Endothelial cell of umbilical vein (primary cell): ENCODE measurements at regions not wholly inside any gene's neighbourhood (a gene's known extent, or its start where the extent isn't known, plus 50 kb on each side); places are given as distances from the start of the nearest gene placed in this dataset.

Experiments
- BruUV-seq: library from RNA; stranded (reverse); fragments of 400-500 nt; replicated peaks from 2 replicates; lab custom pipeline; 2021; lab: Mats Ljungman, UMichigan
- CTCF ChIA-PET: fragments of 300-600, 350-600 bp; sonication (Branson Sonifier 250); formaldehyde crosslinking; loops from one replicate; lab custom pipeline; 2021; ENCODE audit warnings: antibody characterized with exemption, inconsistent platforms; lab: Charles Lee
- POLR2A ChIA-PET: fragments of 300-600, 350-600 bp; sonication (Branson Sonifier 250); formaldehyde crosslinking; loops from one replicate; lab custom pipeline; 2021; ENCODE audit warnings: antibody characterized with exemption, inconsistent platforms; lab: Charles Lee
- DNase-seq: peaks from one replicate; pipeline ENCODE4 v3.0.0-alpha.2; 2011; ENCODE audit warnings: low read depth, low spot score
- FAIRE-seq: peaks from 2 replicates; lab custom pipeline; 2011; peaks lifted over from hg19 to GRCh38; lab: Jason Lieb, UNC
- H2AFZ ChIP-seq: 2 replicates; pipeline ENCODE4 v1.6.0; 2012; ENCODE audit warnings: low read depth, low read length, control low read depth, inconsistent platforms
- H3K27ac ChIP-seq: 2 replicates; pipeline ENCODE4 v1.5.1; 2011; ENCODE audit warnings: low read depth, mild to moderate bottlenecking, control low read depth, low read length, moderate library complexity; ENCODE audit not compliant: insufficient read depth
- H3K27me3 ChIP-seq, 2 experiments: 2 replicates each; pipeline versions ENCODE4 v1.6.0 to v1.6.1; 2011; ENCODE audit warnings: low read length in 2 of 2, mixed read lengths in 1 of 2; ENCODE audit not compliant: control insufficient read depth in 2 of 2, insufficient read depth in 2 of 2
- H3K36me3 ChIP-seq, 2 experiments: 2 replicates in 1 of 2; 3 replicates in 1 of 2; pipeline ENCODE4 v1.5.1; 2011; ENCODE audit warnings: low read length in 2 of 2, mild to moderate bottlenecking in 1 of 2, moderate library complexity in 1 of 2; ENCODE audit not compliant: control insufficient read depth in 2 of 2, insufficient read depth in 2 of 2; ENCODE audit errors: extremely low read depth in 1 of 2
- H3K4me1 ChIP-seq: 3 replicates; pipeline ENCODE4 v1.5.1; 2011; ENCODE audit warnings: mild to moderate bottlenecking, low read length; ENCODE audit not compliant: control insufficient read depth, insufficient read depth; ENCODE audit errors: extremely low read depth
- H3K4me2 ChIP-seq: 2 replicates; pipeline ENCODE4 v1.6.1; 2011; ENCODE audit warnings: low read length, control low read depth, mixed read lengths; ENCODE audit not compliant: insufficient read depth
- H3K4me3 ChIP-seq, 3 experiments: fragments of 200-600 bp in 1 of 3; sonication (generic), shearing (Covaris generic) in 1 of 3; replicated peaks in 1 of 3; 2 replicates each; pipeline ENCODE4 v1.5.1; 2011 to 2016; ENCODE audit warnings: control low read depth in 3 of 3, low read length in 3 of 3, mild to moderate bottlenecking in 2 of 3, inconsistent platforms in 1 of 3, low read depth in 1 of 3, moderate library complexity in 1 of 3; ENCODE audit not compliant: insufficient read depth in 1 of 3
- H3K79me2 ChIP-seq: 2 replicates; pipeline ENCODE4 v1.6.0; 2012; ENCODE audit warnings: low read length, inconsistent platforms; ENCODE audit not compliant: control insufficient read depth, insufficient read depth
- H3K9ac ChIP-seq: replicated peaks from 2 replicates; pipeline ENCODE3; 2011; ENCODE audit warnings: low read length, control low read depth; ENCODE audit not compliant: insufficient read depth; ENCODE audit errors: extremely low read depth
- H3K9me1 ChIP-seq: replicated peaks from 3 replicates; pipeline ENCODE4 v1.6.0; 2011; ENCODE audit warnings: mild to moderate bottlenecking, low read length; ENCODE audit not compliant: control insufficient read depth, insufficient read depth; ENCODE audit errors: extremely low read depth
- H3K9me3 ChIP-seq: replicated peaks from 2 replicates; pipeline ENCODE4 v1.5.1; 2012; ENCODE audit warnings: low read length, inconsistent platforms; ENCODE audit not compliant: control insufficient read depth, insufficient read depth
- H4K20me1 ChIP-seq: replicated peaks from 2 replicates; pipeline ENCODE3; 2011; ENCODE audit warnings: mild to moderate bottlenecking, low read length; ENCODE audit not compliant: control insufficient read depth, insufficient read depth; ENCODE audit errors: extremely low read depth
- EZH2 ChIP-seq: IDR thresholded peaks from 2 replicates; pipeline ENCODE4 v1.6.1; 2012; ENCODE audit warnings: borderline replicate concordance, low read depth, mild to moderate bottlenecking, moderate library complexity, low read length, inconsistent platforms; ENCODE audit not compliant: severe bottlenecking
- GATA2 ChIP-seq: IDR thresholded peaks from 2 replicates; pipeline ENCODE4 v1.7.0; 2011; ENCODE audit warnings: low read depth, mild to moderate bottlenecking, moderate library complexity, mixed read lengths, low read length; ENCODE audit not compliant: insufficient read length, insufficient read depth
- JUN ChIP-seq: IDR thresholded peaks from 2 replicates; pipeline ENCODE4 v1.6.1; 2011; ENCODE audit warnings: borderline replicate concordance, low read depth; ENCODE audit not compliant: insufficient read length, insufficient read depth
- POLR2A ChIP-seq: IDR thresholded peaks from 2 replicates; pipeline ENCODE4 v1.6.1; 2012; ENCODE audit warnings: low read depth, mild to moderate bottlenecking, control low read depth, low read length
- POLR2AphosphoS5 ChIP-seq: IDR thresholded peaks from 2 replicates; pipeline ENCODE4 v1.6.1; 2012; ENCODE audit warnings: low read depth, mild to moderate bottlenecking, control low read depth, low read length, moderate library complexity; ENCODE audit not compliant: insufficient read depth
- dilution Hi-C: fragments of 300-500 bp; cut with MboI; formaldehyde crosslinking; loops from one replicate; pipeline ENCODE4 v1.15.0; 2019; ENCODE audit warnings: low sequenced_read_pairs; ENCODE audit not compliant: extremely low pct_ligation_motif_present
- intact Hi-C: fragments of 100-400 bp; cut with micrococcal nuclease; formaldehyde crosslinking; loops from one replicate; pipeline ENCODE4 v1.10.0; 2022
- TF ChIP-seq, protein P1 (sequence below), 2 donors: IDR thresholded peaks; 1 replicate in 1 of 2; 2 replicates in 1 of 2; pipeline ENCODE4 v1.5.1; 2011; ENCODE audit warnings: low read length in 2 of 2, mild to moderate bottlenecking in 2 of 2, moderate library complexity in 2 of 2, control low read depth in 1 of 2, inconsistent platforms in 1 of 2, low read depth in 1 of 2; ENCODE audit not compliant: insufficient read depth in 1 of 2; ENCODE audit errors: extremely low read depth in 1 of 2
- TF ChIP-seq, protein P2 (sequence below): IDR thresholded peaks from 2 replicates; pipeline ENCODE4 v1.6.1; 2011; ENCODE audit not compliant: insufficient read depth, insufficient read length

DNA sequence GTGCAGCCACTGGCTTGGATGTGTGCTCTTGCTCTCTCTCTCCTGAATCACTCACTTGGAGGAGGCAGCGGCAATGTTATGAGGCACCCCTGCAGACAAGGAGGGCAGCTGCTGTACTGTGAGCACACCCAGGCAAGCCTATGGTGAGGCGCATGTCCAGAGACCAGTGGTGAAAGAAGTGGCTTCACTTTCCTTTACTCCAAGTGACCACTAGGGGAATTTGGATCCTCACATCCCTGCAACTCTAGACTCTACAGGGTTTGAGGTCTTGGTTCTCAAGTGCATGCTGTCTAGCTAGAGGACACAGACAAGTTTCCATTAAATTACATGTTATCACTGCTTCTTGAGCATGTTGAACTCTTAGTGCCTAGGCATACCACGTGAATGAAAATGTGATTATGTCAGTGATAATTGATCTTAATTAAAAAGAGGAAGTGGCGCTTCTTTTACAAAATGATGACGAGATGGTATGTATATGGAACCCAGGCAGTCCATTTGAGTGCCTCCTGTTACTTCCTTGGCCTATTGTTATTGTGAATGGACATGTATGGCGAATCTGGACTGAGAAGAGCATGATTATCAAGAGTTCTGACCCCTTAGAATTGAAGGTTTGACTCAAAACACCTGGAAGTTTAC, 181.0 kb upstream of the CDH2 start:
- Histone ChIP-seq H4K20me1 (no peaks in the 10 kb centered on the region), H3K4me1 (no peaks in the 10 kb centered on the region), H3K27ac (no peak overlapping the region), H3K79me2 (no peaks in the 10 kb centered on the region), H3K4me2 (no peak overlapping the region), H3K4me3 (no peak overlapping the region), H3K27me3 (peaks cover 2 to 3% of the 10 kb centered on the region in 2 experiments), H3K9ac (no peak overlapping the region), H2AFZ (no peak overlapping the region), H3K9me3 (no peaks in the 10 kb centered on the region), H3K36me3 (no peaks in the 10 kb centered on the region), H3K9me1 (no peaks in the 10 kb centered on the region)
- ChIA-PET POLR2A (no interaction called here), CTCF (no interaction called here)
- TF ChIP-seq POLR2A = no peak
- TF ChIP-seq, protein P1, sequence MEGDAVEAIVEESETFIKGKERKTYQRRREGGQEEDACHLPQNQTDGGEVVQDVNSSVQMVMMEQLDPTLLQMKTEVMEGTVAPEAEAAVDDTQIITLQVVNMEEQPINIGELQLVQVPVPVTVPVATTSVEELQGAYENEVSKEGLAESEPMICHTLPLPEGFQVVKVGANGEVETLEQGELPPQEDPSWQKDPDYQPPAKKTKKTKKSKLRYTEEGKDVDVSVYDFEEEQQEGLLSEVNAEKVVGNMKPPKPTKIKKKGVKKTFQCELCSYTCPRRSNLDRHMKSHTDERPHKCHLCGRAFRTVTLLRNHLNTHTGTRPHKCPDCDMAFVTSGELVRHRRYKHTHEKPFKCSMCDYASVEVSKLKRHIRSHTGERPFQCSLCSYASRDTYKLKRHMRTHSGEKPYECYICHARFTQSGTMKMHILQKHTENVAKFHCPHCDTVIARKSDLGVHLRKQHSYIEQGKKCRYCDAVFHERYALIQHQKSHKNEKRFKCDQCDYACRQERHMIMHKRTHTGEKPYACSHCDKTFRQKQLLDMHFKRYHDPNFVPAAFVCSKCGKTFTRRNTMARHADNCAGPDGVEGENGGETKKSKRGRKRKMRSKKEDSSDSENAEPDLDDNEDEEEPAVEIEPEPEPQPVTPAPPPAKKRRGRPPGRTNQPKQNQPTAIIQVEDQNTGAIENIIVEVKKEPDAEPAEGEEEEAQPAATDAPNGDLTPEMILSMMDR (IDR thresholded peaks at IDR 0.05; ENCODE audit: extremely low read depth in 1 of 2, insufficient read depth in 1 of 2, low read depth in 1 of 2, low read length in 2 of 2) = no peak
- no peak for TF ChIP-seq JUN
- no peak for TF ChIP-seq EZH2
- TF ChIP-seq, protein P2, sequence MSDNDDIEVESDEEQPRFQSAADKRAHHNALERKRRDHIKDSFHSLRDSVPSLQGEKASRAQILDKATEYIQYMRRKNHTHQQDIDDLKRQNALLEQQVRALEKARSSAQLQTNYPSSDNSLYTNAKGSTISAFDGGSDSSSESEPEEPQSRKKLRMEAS = no peak
- TF ChIP-seq POLR2AphosphoS5 = no peak
- no peak for TF ChIP-seq GATA2
- dilution Hi-C loops = no loop called here
- intact Hi-C loops = no loop called here
- FAIRE-seq (no peak), DNase-seq (no peak)
- no TSS peak for BruUV-seq
